ENCODE measurements at regions not wholly inside any gene's neighbourhood (a gene's known extent, or its start where the extent isn't known, plus 50 kb on each side); places are given as distances from the start of the nearest gene placed in this dataset.

DNA sequence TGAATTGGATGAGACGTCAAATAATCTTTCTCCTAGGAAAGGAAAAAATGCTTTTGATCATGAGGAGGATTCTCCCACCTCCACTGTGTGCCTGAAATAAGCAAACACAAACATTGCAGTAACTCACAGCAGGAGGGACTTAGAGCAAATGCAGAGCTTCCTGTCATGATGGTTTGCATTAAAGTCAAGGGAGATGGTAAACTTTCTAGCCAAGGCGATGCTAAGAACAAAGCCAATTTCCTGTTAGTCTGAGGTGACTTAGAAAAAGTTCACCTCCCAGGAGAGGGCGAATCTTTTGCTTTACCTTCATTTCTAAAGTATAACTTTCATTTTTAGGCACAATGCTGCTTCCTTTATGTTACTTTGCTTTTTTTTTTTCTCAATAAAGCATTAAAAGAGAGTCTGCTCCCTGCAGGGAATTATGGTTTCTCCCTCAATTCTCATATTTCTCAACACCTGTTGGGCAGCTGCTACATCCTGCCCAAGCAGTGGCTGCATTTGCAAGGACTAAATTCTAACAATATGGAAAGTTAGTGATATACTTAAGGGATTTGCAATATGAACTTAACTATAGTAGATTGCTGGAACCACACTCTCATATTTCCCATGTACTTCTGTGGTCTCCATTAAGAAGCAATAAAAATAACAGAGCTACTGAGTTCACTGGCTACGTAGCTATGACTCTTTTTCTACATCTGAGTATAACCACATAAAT, 175.6 kb downstream of the PCTP start:
- TF ChIP-seq, protein P1, sequence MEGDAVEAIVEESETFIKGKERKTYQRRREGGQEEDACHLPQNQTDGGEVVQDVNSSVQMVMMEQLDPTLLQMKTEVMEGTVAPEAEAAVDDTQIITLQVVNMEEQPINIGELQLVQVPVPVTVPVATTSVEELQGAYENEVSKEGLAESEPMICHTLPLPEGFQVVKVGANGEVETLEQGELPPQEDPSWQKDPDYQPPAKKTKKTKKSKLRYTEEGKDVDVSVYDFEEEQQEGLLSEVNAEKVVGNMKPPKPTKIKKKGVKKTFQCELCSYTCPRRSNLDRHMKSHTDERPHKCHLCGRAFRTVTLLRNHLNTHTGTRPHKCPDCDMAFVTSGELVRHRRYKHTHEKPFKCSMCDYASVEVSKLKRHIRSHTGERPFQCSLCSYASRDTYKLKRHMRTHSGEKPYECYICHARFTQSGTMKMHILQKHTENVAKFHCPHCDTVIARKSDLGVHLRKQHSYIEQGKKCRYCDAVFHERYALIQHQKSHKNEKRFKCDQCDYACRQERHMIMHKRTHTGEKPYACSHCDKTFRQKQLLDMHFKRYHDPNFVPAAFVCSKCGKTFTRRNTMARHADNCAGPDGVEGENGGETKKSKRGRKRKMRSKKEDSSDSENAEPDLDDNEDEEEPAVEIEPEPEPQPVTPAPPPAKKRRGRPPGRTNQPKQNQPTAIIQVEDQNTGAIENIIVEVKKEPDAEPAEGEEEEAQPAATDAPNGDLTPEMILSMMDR (IDR thresholded peaks at IDR 0.05) = no peak
- no peak for TF ChIP-seq POLR2A (IDR thresholded peaks at IDR 0.05)

All from breast epithelium (tissue), 3 donors.